Suprapubic skin (tissue), 4 donors: ENCODE measurements at regions not wholly inside any gene's neighbourhood (a gene's known extent, or its start where the extent isn't known, plus 50 kb on each side); places are given as distances from the start of the nearest gene placed in this dataset.

Source experiments
- DNase-seq, 2 donors: peaks; one replicate each; pipeline ENCODE4 v3.0.0-alpha.2; 2019; ENCODE audit warnings: low spot score in 2 of 2
- H3K27ac ChIP-seq: fragments of 200-600 bp; sonication (generic); one replicate; pipeline ENCODE4 v1.5.1; 2019
- H3K27me3 ChIP-seq: fragments of 200-600 bp; sonication (generic); one replicate; pipeline ENCODE4 v1.5.1; 2019
- H3K36me3 ChIP-seq: fragments of 200-600 bp; sonication (generic); one replicate; pipeline ENCODE4 v1.5.1; 2019
- H3K4me1 ChIP-seq: fragments of 200-600 bp; sonication (generic); one replicate; pipeline ENCODE4 v1.5.1; 2019
- H3K4me3 ChIP-seq: fragments of 200-600 bp; sonication (generic); one replicate; pipeline ENCODE4 v1.5.1; 2019; ENCODE audit warnings: mild to moderate bottlenecking
- H3K9me3 ChIP-seq: fragments of 200-600 bp; sonication (generic); one replicate; pipeline ENCODE4 v1.5.1; 2019
- CTCF ChIP-seq, 2 donors: fragments of 200-600 bp in 1 of 2; fragments of 450-650 bp in 1 of 2; sonication (generic) in 1 of 2; IDR thresholded peaks; one replicate each; pipeline ENCODE4 v1.5.1; 2016 to 2019; ENCODE audit warnings: antibody characterized with exemption in 2 of 2, mild to moderate bottlenecking in 1 of 2, moderate library complexity in 1 of 2
- EP300 ChIP-seq: sonication (generic); formaldehyde crosslinking; IDR thresholded peaks from one replicate; pipeline ENCODE4 v1.6.1; 2017; ENCODE audit warnings: antibody characterized with exemption
- POLR2A ChIP-seq, 2 donors: fragments of 450-650 bp; IDR thresholded peaks; one replicate each; pipeline ENCODE4 v1.6.1; 2017; ENCODE audit warnings: antibody characterized with exemption in 2 of 2, mild to moderate bottlenecking in 2 of 2, moderate library complexity in 2 of 2
- POLR2AphosphoS5 ChIP-seq, 3 donors: sonication (generic); formaldehyde crosslinking; IDR thresholded peaks; one replicate each; pipeline ENCODE4 v1.6.1; 2017; ENCODE audit warnings: antibody characterized with exemption in 3 of 3
- WGBS: methylation state at CpG from one replicate; pipeline ENCODE4 v1.1.5; 2018; 5-methylcytosine and 5-hydroxymethylcytosine counted together

- Histone ChIP-seq H3K27me3 (no peaks in the 10 kb centered on the region), H3K27ac (no peak overlapping the region), H3K4me1 (no peaks in the 10 kb centered on the region), H3K4me3 (no peak overlapping the region), H3K9me3 (no peaks in the 10 kb centered on the region), H3K36me3 (no peaks in the 10 kb centered on the region)
- no peak for TF ChIP-seq POLR2A (IDR thresholded peaks at IDR 0.05)
- no peak for TF ChIP-seq CTCF (IDR thresholded peaks at IDR 0.05)
- no peak for TF ChIP-seq POLR2AphosphoS5 (IDR thresholded peaks at IDR 0.05)
- 79% methylated on average over 6 of the region's 6 CpGs for WGBS
- no peak for DNase-seq
These were observed 148.0 kb upstream of the NUDT4 start for GRCh38 chr12:93229494-93230325.

GRCh38 chr12:93230326-93230720 is 147.4 kb upstream of the NUDT4 start:
- Histone ChIP-seq H3K4me1 (no peaks in the 10 kb centered on the region), H3K27ac (no peak overlapping the region), H3K4me3 (no peak overlapping the region), H3K36me3 (no peaks in the 10 kb centered on the region), H3K27me3 (no peaks in the 10 kb centered on the region), H3K9me3 (no peaks in the 10 kb centered on the region)
- 59% methylated on average over 3 of the region's 3 CpGs for WGBS
- TF ChIP-seq POLR2A (IDR thresholded peaks at IDR 0.05): no peak
- TF ChIP-seq CTCF (IDR thresholded peaks at IDR 0.05): no peak
- TF ChIP-seq EP300: no peak
- TF ChIP-seq POLR2AphosphoS5 (IDR thresholded peaks at IDR 0.05): no peak
- no peak for DNase-seq

GRCh38 chr12:93231938-93232337 is 145.8 kb upstream of the NUDT4 start:
- Histone ChIP-seq H3K27ac (no peak overlapping the region), H3K36me3 (no peaks in the 10 kb centered on the region), H3K4me1 (no peaks in the 10 kb centered on the region), H3K4me3 (no peak overlapping the region), H3K9me3 (no peaks in the 10 kb centered on the region), H3K27me3 (no peaks in the 10 kb centered on the region)
- 93% methylated on average over 6 of the region's 6 CpGs for WGBS
- TF ChIP-seq CTCF (IDR thresholded peaks at IDR 0.05): no peak
- TF ChIP-seq EP300: no peak
- TF ChIP-seq POLR2AphosphoS5 (IDR thresholded peaks at IDR 0.05): no peak
- TF ChIP-seq POLR2A (IDR thresholded peaks at IDR 0.05): no peak
- no peak for DNase-seq

- no peak for TF ChIP-seq POLR2A (IDR thresholded peaks at IDR 0.05)
- TF ChIP-seq CTCF (IDR thresholded peaks at IDR 0.05): no peak
- no peak for TF ChIP-seq EP300
- no peak for TF ChIP-seq POLR2AphosphoS5 (IDR thresholded peaks at IDR 0.05)
- 30% methylated on average over 1 of the region's 1 CpG for WGBS
These were observed 143.1 kb upstream of the NUDT4 start for GRCh38 chr12:93234641-93235040.

GRCh38 chr12:93235881-93236280 is 141.8 kb upstream of the NUDT4 start:
- H3K27ac ChIP-seq: no peak overlapping the region

More at GRCh38 chr12:93234641-93235040, 143.1 kb upstream of the NUDT4 start:
- Histone ChIP-seq H3K4me3 (no peak overlapping the region), H3K27ac (no peak overlapping the region), H3K36me3 (no peaks in the 10 kb centered on the region), H3K27me3 (no peaks in the 10 kb centered on the region), H3K4me1 (no peaks in the 10 kb centered on the region), H3K9me3 (no peaks in the 10 kb centered on the region)
- DNase-seq: no peak

More at GRCh38 chr12:93235881-93236280, 141.8 kb upstream of the NUDT4 start:
- H3K27me3 ChIP-seq: no peaks in the 10 kb centered on the region
- no peak for DNase-seq
- H3K9me3 ChIP-seq: no peaks in the 10 kb centered on the region
- no peak for TF ChIP-seq POLR2A (IDR thresholded peaks at IDR 0.05)
- TF ChIP-seq EP300: no peak
- TF ChIP-seq POLR2AphosphoS5 (IDR thresholded peaks at IDR 0.05): no peak
- no peak for TF ChIP-seq CTCF (IDR thresholded peaks at IDR 0.05)
- H3K4me3 ChIP-seq: no peak overlapping the region
- 95% methylated on average over 5 of the region's 5 CpGs for WGBS
- H3K4me1 ChIP-seq: no peaks in the 10 kb centered on the region
- no peaks in the 10 kb centered on the region for H3K36me3 ChIP-seq
